Osteoblast (primary cell): ENCODE measurements at regions not wholly inside any gene's neighbourhood (a gene's known extent, or its start where the extent isn't known, plus 50 kb on each side); places are given as distances from the start of the nearest gene placed in this dataset.

Experiments used
- DNase-seq: peaks from one replicate; pipeline ENCODE4 v3.0.0; 2011; ENCODE audit warnings: low spot score, mixed read lengths; ENCODE audit not compliant: insufficient read length; ENCODE audit errors: missing footprints
- H2AFZ ChIP-seq: 2 replicates; pipeline ENCODE4 v1.6.0; 2011; ENCODE audit warnings: mild to moderate bottlenecking, low read length
- H3K27ac ChIP-seq: 2 replicates; pipeline ENCODE4 v1.5.1; 2011; ENCODE audit warnings: mild to moderate bottlenecking, low read depth, low read length, moderate library complexity
- H3K27me3 ChIP-seq: 2 replicates; pipeline ENCODE4 v1.6.0; 2012; ENCODE audit warnings: mild to moderate bottlenecking, control low read depth, inconsistent platforms, low read length, moderate library complexity; ENCODE audit not compliant: insufficient read depth
- H3K36me3 ChIP-seq: 2 replicates; pipeline ENCODE4 v1.5.1; 2011; ENCODE audit warnings: mild to moderate bottlenecking, low read length, control low read depth, moderate library complexity; ENCODE audit not compliant: insufficient read depth
- H3K4me1 ChIP-seq: 2 replicates; pipeline ENCODE4 v1.5.1; 2011; ENCODE audit warnings: mild to moderate bottlenecking, low read length, control low read depth, moderate library complexity; ENCODE audit not compliant: insufficient read depth
- H3K4me2 ChIP-seq: 2 replicates; pipeline ENCODE4 v1.6.0; 2011; ENCODE audit warnings: mild to moderate bottlenecking, low read length; ENCODE audit not compliant: insufficient read depth
- H3K4me3 ChIP-seq: fragments of 200-600 bp; sonication (generic); 3 replicates; pipeline ENCODE4 v1.5.1; 2012; ENCODE audit warnings: mild to moderate bottlenecking, low read length, inconsistent platforms; ENCODE audit not compliant: insufficient read depth
- H3K79me2 ChIP-seq: 2 replicates; pipeline ENCODE4 v1.6.0; 2012; ENCODE audit warnings: mild to moderate bottlenecking, low read length, control low read depth, inconsistent platforms; ENCODE audit not compliant: insufficient read depth
- H3K9me3 ChIP-seq: 2 replicates; pipeline ENCODE4 v1.5.1; 2011; ENCODE audit warnings: low read depth, low read length, control low read depth
- H4K20me1 ChIP-seq: 2 replicates; pipeline ENCODE4 v1.6.0; 2012; ENCODE audit warnings: mild to moderate bottlenecking, low read length, control low read depth; ENCODE audit not compliant: insufficient read depth
- TF ChIP-seq, protein P1 (sequence below): IDR thresholded peaks from 2 replicates; pipeline ENCODE4 v1.5.1; 2011; ENCODE audit warnings: mild to moderate bottlenecking, low read depth, low read length, moderate library complexity; ENCODE audit errors: extremely low read depth

- Histone ChIP-seq H3K4me3 (no peak overlapping the region), H3K27me3 (no peaks in the 10 kb centered on the region), H3K79me2 (no peaks in the 10 kb centered on the region), H3K36me3 (no peaks in the 10 kb centered on the region), H4K20me1 (no peaks in the 10 kb centered on the region), H2AFZ (no peak overlapping the region), H3K4me2 (no peak overlapping the region), H3K4me1 (no peaks in the 10 kb centered on the region), H3K27ac (no peak overlapping the region), H3K9me3 (peaks cover under 1% of the 10 kb centered on the region)
- DNase-seq: no peak
- TF ChIP-seq, protein P1, sequence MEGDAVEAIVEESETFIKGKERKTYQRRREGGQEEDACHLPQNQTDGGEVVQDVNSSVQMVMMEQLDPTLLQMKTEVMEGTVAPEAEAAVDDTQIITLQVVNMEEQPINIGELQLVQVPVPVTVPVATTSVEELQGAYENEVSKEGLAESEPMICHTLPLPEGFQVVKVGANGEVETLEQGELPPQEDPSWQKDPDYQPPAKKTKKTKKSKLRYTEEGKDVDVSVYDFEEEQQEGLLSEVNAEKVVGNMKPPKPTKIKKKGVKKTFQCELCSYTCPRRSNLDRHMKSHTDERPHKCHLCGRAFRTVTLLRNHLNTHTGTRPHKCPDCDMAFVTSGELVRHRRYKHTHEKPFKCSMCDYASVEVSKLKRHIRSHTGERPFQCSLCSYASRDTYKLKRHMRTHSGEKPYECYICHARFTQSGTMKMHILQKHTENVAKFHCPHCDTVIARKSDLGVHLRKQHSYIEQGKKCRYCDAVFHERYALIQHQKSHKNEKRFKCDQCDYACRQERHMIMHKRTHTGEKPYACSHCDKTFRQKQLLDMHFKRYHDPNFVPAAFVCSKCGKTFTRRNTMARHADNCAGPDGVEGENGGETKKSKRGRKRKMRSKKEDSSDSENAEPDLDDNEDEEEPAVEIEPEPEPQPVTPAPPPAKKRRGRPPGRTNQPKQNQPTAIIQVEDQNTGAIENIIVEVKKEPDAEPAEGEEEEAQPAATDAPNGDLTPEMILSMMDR: no peak
These were observed 264.9 kb downstream of the SUCLG1 start for GRCh38 chr2:84194181-84194580.

DNA sequence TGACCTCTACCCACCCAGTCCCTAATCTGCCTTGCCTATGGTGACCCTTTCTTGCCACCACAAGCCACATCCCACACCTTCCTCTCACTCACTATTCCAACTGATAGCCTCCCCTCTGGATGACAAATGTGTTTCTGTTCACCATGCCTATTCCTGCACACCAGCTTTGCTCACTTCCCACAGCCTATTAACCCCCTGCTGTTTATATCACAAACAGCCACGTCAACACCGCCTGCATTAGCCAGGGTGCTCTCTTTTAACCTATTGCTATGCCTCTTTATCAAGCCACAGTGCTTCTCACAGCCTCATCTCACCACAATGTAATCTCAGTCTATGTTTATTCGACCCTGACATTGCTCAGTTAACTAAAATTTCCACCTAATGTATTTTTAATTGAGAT, 271.8 kb downstream of the SUCLG1 start:
- H3K4me3 ChIP-seq: no peak overlapping the region
- H2AFZ ChIP-seq: no peak overlapping the region
- no peaks in the 10 kb centered on the region for H4K20me1 ChIP-seq
- no peaks in the 10 kb centered on the region for H3K4me1 ChIP-seq
- H3K4me2 ChIP-seq: no peak overlapping the region
- H3K79me2 ChIP-seq: no peaks in the 10 kb centered on the region
- H3K27ac ChIP-seq: no peak overlapping the region
- TF ChIP-seq, protein P1: no peak
- no peaks in the 10 kb centered on the region for H3K36me3 ChIP-seq
- DNase-seq: no peak
- no peaks in the 10 kb centered on the region for H3K9me3 ChIP-seq
- H3K27me3 ChIP-seq: no peaks in the 10 kb centered on the region

GRCh38 chr2:84181927-84182326, 277.2 kb downstream of the SUCLG1 start:
- Histone ChIP-seq H3K27me3 (no peaks in the 10 kb centered on the region), H3K9me3 (peaks cover 2% of the 10 kb centered on the region), H2AFZ (no peak overlapping the region), H4K20me1 (no peaks in the 10 kb centered on the region), H3K79me2 (no peaks in the 10 kb centered on the region), H3K4me2 (no peak overlapping the region), H3K4me1 (no peaks in the 10 kb centered on the region), H3K27ac (no peak overlapping the region), H3K4me3 (no peak overlapping the region), H3K36me3 (no peaks in the 10 kb centered on the region)
- no peak for DNase-seq
- TF ChIP-seq, protein P1: no peak

- no peak overlapping the region for H3K4me2 ChIP-seq
- no peaks in the 10 kb centered on the region for H3K36me3 ChIP-seq
- no peaks in the 10 kb centered on the region for H3K27me3 ChIP-seq
- no peaks in the 10 kb centered on the region for H4K20me1 ChIP-seq
- no peaks in the 10 kb centered on the region for H3K4me1 ChIP-seq
- DNase-seq: no peak
- H3K9me3 ChIP-seq: peaks cover 5% of the 10 kb centered on the region
- TF ChIP-seq, protein P1: no peak
- H3K79me2 ChIP-seq: no peaks in the 10 kb centered on the region
- H3K27ac ChIP-seq: no peak overlapping the region
- H3K4me3 ChIP-seq: no peak overlapping the region
- no peak overlapping the region for H2AFZ ChIP-seq
These were observed 281.3 kb downstream of the SUCLG1 start for GRCh38 chr2:84177733-84178132.
